Fibroblast of peridontal ligament (primary cell): ENCODE measurements at regions not wholly inside any gene's neighbourhood (a gene's known extent, or its start where the extent isn't known, plus 50 kb on each side); places are given as distances from the start of the nearest gene placed in this dataset.

ENCODE experiments used
- DNase-seq: peaks from one replicate; pipeline ENCODE4 v3.0.0-alpha.2; 2010; ENCODE audit errors: extremely low read depth

GRCh38 chr5:38031304-38031703 lies 191.5 kb upstream of the GDNF start:
- DNase-seq = no peak

- no peak for DNase-seq
Measured at GRCh38 chr5:38029397-38030065, 189.7 kb upstream of the GDNF start.

GRCh38 chr5:38023799-38024198 lies 184.0 kb upstream of the GDNF start:
- peak; percentile 9 for DNase-seq

- DNase-seq = no peak
Measured at GRCh38 chr5:38023371-38023770, 183.5 kb upstream of the GDNF start.

- no peak for DNase-seq
Measured at GRCh38 chr5:38022631-38023030, 182.8 kb upstream of the GDNF start.

- DNase-seq = no peak
Measured at GRCh38 chr5:38018016-38018415, 178.2 kb upstream of the GDNF start.

- DNase-seq = no peak
Measured at GRCh38 chr5:38013107-38013506, 173.3 kb upstream of the GDNF start.

GRCh38 chr5:38011668-38012188 lies 171.9 kb upstream of the GDNF start:
- DNase-seq = no peak

GRCh38 chr5:38009749-38010358 lies 170.0 kb upstream of the GDNF start:
- no peak for DNase-seq

- DNase-seq = no peak
Measured at GRCh38 chr5:38008198-38008597, 168.4 kb upstream of the GDNF start.

- DNase-seq = no peak
Measured at GRCh38 chr5:37999593-37999992, 159.8 kb upstream of the GDNF start.

GRCh38 chr5:37996918-37997317 lies 157.1 kb upstream of the GDNF start:
- DNase-seq = no peak

GRCh38 chr5:37994729-37995128 lies 154.9 kb upstream of the GDNF start:
- DNase-seq = no peak

GRCh38 chr5:37991301-37992299 lies 151.8 kb upstream of the GDNF start:
- no peak for DNase-seq

- no peak for DNase-seq
Measured at GRCh38 chr5:37989884-37990283, 150.0 kb upstream of the GDNF start.

- no peak for DNase-seq
Measured at GRCh38 chr5:37988454-37989046, 148.7 kb upstream of the GDNF start.

GRCh38 chr5:37984300-37984699 lies 144.5 kb upstream of the GDNF start:
- no peak for DNase-seq

GRCh38 chr5:37983463-37983862 lies 143.6 kb upstream of the GDNF start:
- DNase-seq = no peak

GRCh38 chr5:37979559-37979958 lies 139.7 kb upstream of the GDNF start:
- no peak for DNase-seq

- peak; percentile 2 for DNase-seq
Measured at GRCh38 chr5:37975531-37975930, 135.7 kb upstream of the GDNF start.

- no peak for DNase-seq
Measured at GRCh38 chr5:37971483-37972024, 131.7 kb upstream of the GDNF start.

GRCh38 chr5:37966871-37967270 lies 127.0 kb upstream of the GDNF start:
- peak; percentile 2 for DNase-seq
